WTC11 (cell line): ENCODE measurements at regions not wholly inside any gene's neighbourhood (a gene's known extent, or its start where the extent isn't known, plus 50 kb on each side); places are given as distances from the start of the nearest gene placed in this dataset.
A peak's percentile ranks its signal among the peaks of the same experiment; 100 is the strongest.

Source experiments
- ATAC-seq: fragments of 200-7000 bp; cut with Tn5 transposase; 2 replicates; pipeline ENCODE4 v1.10.0; 2021; ENCODE audit warnings: mild to moderate bottlenecking, moderate library complexity
- CTCF ChIA-PET: fragments of 300-600 bp; sonication (Branson Sonifier 250); formaldehyde crosslinking; loops from one replicate; lab custom pipeline; 2021; ENCODE audit warnings: antibody characterized with exemption; lab: Charles Lee
- POLR2A ChIA-PET: fragments of 350-600 bp; sonication (Branson Sonifier 250); formaldehyde crosslinking; loops from one replicate; lab custom pipeline; 2021; ENCODE audit warnings: antibody characterized with exemption; lab: Charles Lee
- DNase-seq: peaks from one replicate; pipeline ENCODE4 v3.0.0; 2021; ENCODE audit warnings: low spot score
- H3K27ac Mint-ChIP-seq: 2 replicates; pipeline ENCODE4 v1.8.0; 2021; ENCODE audit warnings: mixed read lengths
- H3K27me3 Mint-ChIP-seq: 2 replicates; pipeline ENCODE4 v1.8.0; 2021; ENCODE audit warnings: low read depth, mild to moderate bottlenecking, moderate library complexity, mixed read lengths
- H3K36me3 Mint-ChIP-seq: 2 replicates; pipeline ENCODE4 v1.8.0; 2021; ENCODE audit warnings: mixed read lengths
- H3K4me1 Mint-ChIP-seq: 2 replicates; pipeline ENCODE4 v1.8.0; 2022; ENCODE audit warnings: mixed read lengths
- H3K4me3 Mint-ChIP-seq: 2 replicates; pipeline ENCODE4 v1.8.0; 2021; ENCODE audit warnings: mild to moderate bottlenecking, moderate library complexity, mixed read lengths
- H3K9me3 Mint-ChIP-seq: 2 replicates; pipeline ENCODE4 v1.8.0; 2021; ENCODE audit warnings: mixed read lengths
- CBFB ChIP-seq: sonication (generic); formaldehyde crosslinking; IDR thresholded peaks from 2 replicates; pipeline ENCODE4 v1.8.1; 2022; ENCODE audit warnings: mild to moderate bottlenecking, low read depth, missing genetic modification reagents
- CREB1 ChIP-seq: sonication (generic); formaldehyde crosslinking; IDR thresholded peaks from 2 replicates; pipeline ENCODE4 v1.8.0; 2023; ENCODE audit warnings: mild to moderate bottlenecking, missing genetic modification reagents
- ELF4 ChIP-seq: sonication (generic); formaldehyde crosslinking; IDR thresholded peaks from 2 replicates; pipeline ENCODE4 v1.8.1; 2022; ENCODE audit warnings: low read depth, mild to moderate bottlenecking, moderate library complexity, missing genetic modification reagents
- HMGXB4 ChIP-seq: sonication (generic); formaldehyde crosslinking; IDR thresholded peaks from 2 replicates; pipeline ENCODE4 v1.8.1; 2023; ENCODE audit warnings: mild to moderate bottlenecking, moderate library complexity, missing genetic modification reagents
- MAX ChIP-seq: sonication (generic); formaldehyde crosslinking; IDR thresholded peaks from 2 replicates; pipeline ENCODE4 v1.8.0; 2022; ENCODE audit warnings: mild to moderate bottlenecking, missing genetic modification reagents
- MYBL2 ChIP-seq: sonication (generic); formaldehyde crosslinking; IDR thresholded peaks from 2 replicates; pipeline ENCODE4 v1.8.1; 2023; ENCODE audit warnings: mild to moderate bottlenecking, moderate library complexity, missing genetic modification reagents
- NFE2L1 ChIP-seq: sonication (generic); formaldehyde crosslinking; IDR thresholded peaks from 2 replicates; pipeline ENCODE4 v1.8.1; 2023; ENCODE audit warnings: missing genetic modification reagents
- PRDM15 ChIP-seq: sonication (generic); formaldehyde crosslinking; IDR thresholded peaks from 2 replicates; pipeline ENCODE4 v1.8.0; 2022; ENCODE audit warnings: missing genetic modification reagents
- PRRX2 ChIP-seq: fragments of 250-450 bp; sonication (Bioruptor Pico); IDR thresholded peaks from 2 replicates; pipeline ENCODE4 v1.8.0; 2021; ENCODE audit warnings: mild to moderate bottlenecking
- ZNF121 ChIP-seq: sonication (generic); formaldehyde crosslinking; IDR thresholded peaks from 2 replicates; pipeline ENCODE4 v1.8.0; 2023; ENCODE audit warnings: missing genetic modification reagents
- ZNF281 ChIP-seq: sonication (generic); formaldehyde crosslinking; IDR thresholded peaks from 2 replicates; pipeline ENCODE4 v1.8.0; 2023; ENCODE audit warnings: mild to moderate bottlenecking, missing genetic modification reagents
- ZNF425 ChIP-seq: fragments of 250-450 bp; sonication (Bioruptor Pico); conservative IDR thresholded peaks from 2 replicates; pipeline ENCODE4 v1.9.0; 2021; ENCODE audit warnings: mild to moderate bottlenecking
- TF ChIP-seq, protein P1 (sequence below): sonication (generic); formaldehyde crosslinking; IDR thresholded peaks from 2 replicates; pipeline ENCODE4 v1.8.1; 2023; ENCODE audit warnings: mild to moderate bottlenecking, missing genetic modification reagents, moderate library complexity
- TF ChIP-seq, protein P2 (sequence below): fragments of 250-450 bp; sonication (Bioruptor Pico); IDR thresholded peaks from 2 replicates; pipeline ENCODE4 v1.8.0; 2021; ENCODE audit warnings: mild to moderate bottlenecking
- TF ChIP-seq, protein P3 (sequence below): sonication (generic); formaldehyde crosslinking; IDR thresholded peaks from 2 replicates; pipeline ENCODE4 v1.8.1; 2022; ENCODE audit warnings: missing genetic modification reagents, borderline replicate concordance

- ATAC-seq (peak; percentile 51; the same call in 1 of the 2 replicates), DNase-seq (no peak)
- H3K27ac Mint-ChIP-seq: no peak overlapping the region
- ChIA-PET POLR2A (no interaction called here), CTCF (no interaction called here)
- TF ChIP-seq HMGXB4 (CRISPR knock-in tag): no peak
- TF ChIP-seq MYBL2 (CRISPR knock-in tag): no peak
- TF ChIP-seq NFE2L1 (CRISPR knock-in tag): no peak
- TF ChIP-seq, protein P1, sequence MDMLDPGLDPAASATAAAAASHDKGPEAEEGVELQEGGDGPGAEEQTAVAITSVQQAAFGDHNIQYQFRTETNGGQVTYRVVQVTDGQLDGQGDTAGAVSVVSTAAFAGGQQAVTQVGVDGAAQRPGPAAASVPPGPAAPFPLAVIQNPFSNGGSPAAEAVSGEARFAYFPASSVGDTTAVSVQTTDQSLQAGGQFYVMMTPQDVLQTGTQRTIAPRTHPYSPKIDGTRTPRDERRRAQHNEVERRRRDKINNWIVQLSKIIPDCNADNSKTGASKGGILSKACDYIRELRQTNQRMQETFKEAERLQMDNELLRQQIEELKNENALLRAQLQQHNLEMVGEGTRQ (CRISPR knock-in tag): no peak
- no peak for TF ChIP-seq CREB1 (CRISPR knock-in tag)
- peaks cover 8% of the 10 kb centered on the region for H3K4me1 Mint-ChIP-seq
- H3K27me3 Mint-ChIP-seq: no peaks in the 10 kb centered on the region
- no peaks in the 10 kb centered on the region for H3K36me3 Mint-ChIP-seq
- H3K4me3 Mint-ChIP-seq: no peak overlapping the region
- no peaks in the 10 kb centered on the region for H3K9me3 Mint-ChIP-seq
Observed at GRCh38 chr21:23478381-23478780, 2128.9 kb downstream of the MRPL39 start.

- POLR2A ChIA-PET: no interaction called here
- no peaks in the 10 kb centered on the region for H3K9me3 Mint-ChIP-seq
- ATAC-seq: no peak
- no peak overlapping the region for H3K4me3 Mint-ChIP-seq
- no peaks in the 10 kb centered on the region for H3K36me3 Mint-ChIP-seq
- no peak for DNase-seq
- H3K4me1 Mint-ChIP-seq: peaks cover 12% of the 10 kb centered on the region
- H3K27ac Mint-ChIP-seq: no peak overlapping the region
- CTCF ChIA-PET: no interaction called here
- no peaks in the 10 kb centered on the region for H3K27me3 Mint-ChIP-seq
- TF ChIP-seq, protein P2, sequence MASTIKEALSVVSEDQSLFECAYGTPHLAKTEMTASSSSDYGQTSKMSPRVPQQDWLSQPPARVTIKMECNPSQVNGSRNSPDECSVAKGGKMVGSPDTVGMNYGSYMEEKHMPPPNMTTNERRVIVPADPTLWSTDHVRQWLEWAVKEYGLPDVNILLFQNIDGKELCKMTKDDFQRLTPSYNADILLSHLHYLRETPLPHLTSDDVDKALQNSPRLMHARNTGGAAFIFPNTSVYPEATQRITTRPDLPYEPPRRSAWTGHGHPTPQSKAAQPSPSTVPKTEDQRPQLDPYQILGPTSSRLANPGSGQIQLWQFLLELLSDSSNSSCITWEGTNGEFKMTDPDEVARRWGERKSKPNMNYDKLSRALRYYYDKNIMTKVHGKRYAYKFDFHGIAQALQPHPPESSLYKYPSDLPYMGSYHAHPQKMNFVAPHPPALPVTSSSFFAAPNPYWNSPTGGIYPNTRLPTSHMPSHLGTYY: no peak
- TF ChIP-seq ZNF281 (no peak), ELF4 (CRISPR knock-in tag) (no peak), HMGXB4 (CRISPR knock-in tag) (no peak), PRRX2 (CRISPR knock-in tag) (no peak), PRDM15 (CRISPR knock-in tag) (no peak), CBFB (CRISPR knock-in tag) (no peak), ZNF425 (CRISPR knock-in tag) (no peak), MAX (CRISPR knock-in tag) (no peak), ZNF121 (CRISPR knock-in tag) (no peak)
- TF ChIP-seq, protein P3, sequence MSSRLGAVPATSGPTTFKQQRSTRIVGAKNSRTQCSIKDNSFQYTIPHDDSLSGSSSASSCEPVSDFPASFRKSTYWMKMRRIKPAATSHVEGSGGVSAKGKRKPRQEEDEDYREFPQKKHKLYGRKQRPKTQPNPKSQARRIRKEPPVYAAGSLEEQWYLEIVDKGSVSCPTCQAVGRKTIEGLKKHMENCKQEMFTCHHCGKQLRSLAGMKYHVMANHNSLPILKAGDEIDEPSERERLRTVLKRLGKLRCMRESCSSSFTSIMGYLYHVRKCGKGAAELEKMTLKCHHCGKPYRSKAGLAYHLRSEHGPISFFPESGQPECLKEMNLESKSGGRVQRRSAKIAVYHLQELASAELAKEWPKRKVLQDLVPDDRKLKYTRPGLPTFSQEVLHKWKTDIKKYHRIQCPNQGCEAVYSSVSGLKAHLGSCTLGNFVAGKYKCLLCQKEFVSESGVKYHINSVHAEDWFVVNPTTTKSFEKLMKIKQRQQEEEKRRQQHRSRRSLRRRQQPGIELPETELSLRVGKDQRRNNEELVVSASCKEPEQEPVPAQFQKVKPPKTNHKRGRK (CRISPR knock-in tag): no peak
Observed at GRCh38 chr21:23475281-23476219, 2131.7 kb downstream of the MRPL39 start.
